Endothelial cell of umbilical vein (primary cell): ENCODE measurements at regions not wholly inside any gene's neighbourhood (a gene's known extent, or its start where the extent isn't known, plus 50 kb on each side); places are given as distances from the start of the nearest gene placed in this dataset.

ENCODE experiments used
- BruUV-seq: library from RNA; stranded (reverse); fragments of 400-500 nt; replicated peaks from 2 replicates; lab custom pipeline; 2021; lab: Mats Ljungman, UMichigan
- CTCF ChIA-PET: fragments of 300-600, 350-600 bp; sonication (Branson Sonifier 250); formaldehyde crosslinking; loops from one replicate; lab custom pipeline; 2021; ENCODE audit warnings: antibody characterized with exemption, inconsistent platforms; lab: Charles Lee
- POLR2A ChIA-PET: fragments of 300-600, 350-600 bp; sonication (Branson Sonifier 250); formaldehyde crosslinking; loops from one replicate; lab custom pipeline; 2021; ENCODE audit warnings: antibody characterized with exemption, inconsistent platforms; lab: Charles Lee
- DNase-seq: peaks from one replicate; pipeline ENCODE4 v3.0.0-alpha.2; 2011; ENCODE audit warnings: low read depth, low spot score
- FAIRE-seq: peaks from 2 replicates; lab custom pipeline; 2011; peaks lifted over from hg19 to GRCh38; lab: Jason Lieb, UNC
- H2AFZ ChIP-seq: 2 replicates; pipeline ENCODE4 v1.6.0; 2012; ENCODE audit warnings: low read depth, low read length, control low read depth, inconsistent platforms
- H3K27ac ChIP-seq: 2 replicates; pipeline ENCODE4 v1.5.1; 2011; ENCODE audit warnings: low read depth, mild to moderate bottlenecking, control low read depth, low read length, moderate library complexity; ENCODE audit not compliant: insufficient read depth
- H3K27me3 ChIP-seq, 2 experiments: 2 replicates each; pipeline versions ENCODE4 v1.6.0 to v1.6.1; 2011; ENCODE audit warnings: low read length in 2 of 2, mixed read lengths in 1 of 2; ENCODE audit not compliant: control insufficient read depth in 2 of 2, insufficient read depth in 2 of 2
- H3K36me3 ChIP-seq, 2 experiments: 2 replicates in 1 of 2; 3 replicates in 1 of 2; pipeline ENCODE4 v1.5.1; 2011; ENCODE audit warnings: low read length in 2 of 2, mild to moderate bottlenecking in 1 of 2, moderate library complexity in 1 of 2; ENCODE audit not compliant: control insufficient read depth in 2 of 2, insufficient read depth in 2 of 2; ENCODE audit errors: extremely low read depth in 1 of 2
- H3K4me1 ChIP-seq: 3 replicates; pipeline ENCODE4 v1.5.1; 2011; ENCODE audit warnings: mild to moderate bottlenecking, low read length; ENCODE audit not compliant: control insufficient read depth, insufficient read depth; ENCODE audit errors: extremely low read depth
- H3K4me2 ChIP-seq: 2 replicates; pipeline ENCODE4 v1.6.1; 2011; ENCODE audit warnings: low read length, control low read depth, mixed read lengths; ENCODE audit not compliant: insufficient read depth
- H3K4me3 ChIP-seq, 3 experiments: fragments of 200-600 bp in 1 of 3; sonication (generic), shearing (Covaris generic) in 1 of 3; replicated peaks in 1 of 3; 2 replicates each; pipeline ENCODE4 v1.5.1; 2011 to 2016; ENCODE audit warnings: control low read depth in 3 of 3, low read length in 3 of 3, mild to moderate bottlenecking in 2 of 3, inconsistent platforms in 1 of 3, low read depth in 1 of 3, moderate library complexity in 1 of 3; ENCODE audit not compliant: insufficient read depth in 1 of 3
- H3K79me2 ChIP-seq: 2 replicates; pipeline ENCODE4 v1.6.0; 2012; ENCODE audit warnings: low read length, inconsistent platforms; ENCODE audit not compliant: control insufficient read depth, insufficient read depth
- H3K9ac ChIP-seq: replicated peaks from 2 replicates; pipeline ENCODE3; 2011; ENCODE audit warnings: low read length, control low read depth; ENCODE audit not compliant: insufficient read depth; ENCODE audit errors: extremely low read depth
- H3K9me1 ChIP-seq: replicated peaks from 3 replicates; pipeline ENCODE4 v1.6.0; 2011; ENCODE audit warnings: mild to moderate bottlenecking, low read length; ENCODE audit not compliant: control insufficient read depth, insufficient read depth; ENCODE audit errors: extremely low read depth
- H3K9me3 ChIP-seq: replicated peaks from 2 replicates; pipeline ENCODE4 v1.5.1; 2012; ENCODE audit warnings: low read length, inconsistent platforms; ENCODE audit not compliant: control insufficient read depth, insufficient read depth
- H4K20me1 ChIP-seq: replicated peaks from 2 replicates; pipeline ENCODE3; 2011; ENCODE audit warnings: mild to moderate bottlenecking, low read length; ENCODE audit not compliant: control insufficient read depth, insufficient read depth; ENCODE audit errors: extremely low read depth
- EZH2 ChIP-seq: IDR thresholded peaks from 2 replicates; pipeline ENCODE4 v1.6.1; 2012; ENCODE audit warnings: borderline replicate concordance, low read depth, mild to moderate bottlenecking, moderate library complexity, low read length, inconsistent platforms; ENCODE audit not compliant: severe bottlenecking
- FOS ChIP-seq: IDR thresholded peaks from 2 replicates; pipeline ENCODE4 v1.6.1; 2011; ENCODE audit warnings: mild to moderate bottlenecking, low read length, moderate library complexity, borderline replicate concordance; ENCODE audit not compliant: insufficient read depth
- GATA2 ChIP-seq: IDR thresholded peaks from 2 replicates; pipeline ENCODE4 v1.7.0; 2011; ENCODE audit warnings: low read depth, mild to moderate bottlenecking, moderate library complexity, mixed read lengths, low read length; ENCODE audit not compliant: insufficient read length, insufficient read depth
- JUN ChIP-seq: IDR thresholded peaks from 2 replicates; pipeline ENCODE4 v1.6.1; 2011; ENCODE audit warnings: borderline replicate concordance, low read depth; ENCODE audit not compliant: insufficient read length, insufficient read depth
- MAX ChIP-seq: IDR thresholded peaks from 2 replicates; pipeline ENCODE4 v1.6.1; 2011; ENCODE audit not compliant: insufficient read depth, insufficient read length
- MYC ChIP-seq: IDR thresholded peaks from one replicate; pipeline ENCODE4 v1.6.1; 2011; ENCODE audit warnings: mild to moderate bottlenecking, low read depth, low read length
- POLR2A ChIP-seq: IDR thresholded peaks from 2 replicates; pipeline ENCODE4 v1.6.1; 2012; ENCODE audit warnings: low read depth, mild to moderate bottlenecking, control low read depth, low read length
- POLR2AphosphoS5 ChIP-seq: IDR thresholded peaks from 2 replicates; pipeline ENCODE4 v1.6.1; 2012; ENCODE audit warnings: low read depth, mild to moderate bottlenecking, control low read depth, low read length, moderate library complexity; ENCODE audit not compliant: insufficient read depth
- dilution Hi-C: fragments of 300-500 bp; cut with MboI; formaldehyde crosslinking; loops from one replicate; pipeline ENCODE4 v1.15.0; 2019; ENCODE audit warnings: low sequenced_read_pairs; ENCODE audit not compliant: extremely low pct_ligation_motif_present
- intact Hi-C: fragments of 100-400 bp; cut with micrococcal nuclease; formaldehyde crosslinking; loops from one replicate; pipeline ENCODE4 v1.10.0; 2022
- TF ChIP-seq, protein P1 (sequence below), 2 donors: IDR thresholded peaks; 1 replicate in 1 of 2; 2 replicates in 1 of 2; pipeline ENCODE4 v1.5.1; 2011; ENCODE audit warnings: low read length in 2 of 2, mild to moderate bottlenecking in 2 of 2, moderate library complexity in 2 of 2, control low read depth in 1 of 2, inconsistent platforms in 1 of 2, low read depth in 1 of 2; ENCODE audit not compliant: insufficient read depth in 1 of 2; ENCODE audit errors: extremely low read depth in 1 of 2

DNA sequence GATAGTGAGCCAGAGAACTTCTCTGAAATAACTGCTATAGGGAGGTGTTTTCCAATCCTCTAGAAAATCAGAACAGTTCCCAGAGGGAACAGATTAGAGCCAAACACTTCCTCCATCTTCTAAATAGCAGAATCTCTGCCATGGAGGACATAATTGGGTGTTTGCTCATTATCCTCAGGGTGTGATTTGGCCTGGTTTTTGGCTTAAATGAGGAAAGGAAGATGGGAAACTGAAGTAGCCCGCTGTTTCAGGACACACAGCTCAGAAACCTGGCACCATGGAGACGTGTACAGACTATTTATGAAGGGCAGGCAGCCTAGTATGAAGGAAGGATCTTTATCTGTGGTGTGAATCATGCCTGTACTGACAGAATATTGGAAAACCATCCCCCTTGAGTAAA is 231.7 kb upstream of the PRKD1 start:
- Histone ChIP-seq H2AFZ (no peak overlapping the region), H3K27ac (no peak overlapping the region), H3K9ac (no peak overlapping the region), H3K4me1 (no peaks in the 10 kb centered on the region), H3K36me3 (no peaks in the 10 kb centered on the region), H3K9me3 (no peaks in the 10 kb centered on the region), H3K79me2 (no peaks in the 10 kb centered on the region), H4K20me1 (no peaks in the 10 kb centered on the region), H3K4me2 (no peak overlapping the region), H3K9me1 (no peaks in the 10 kb centered on the region), H3K27me3 (no peaks in the 10 kb centered on the region), H3K4me3 (no peak overlapping the region)
- TF ChIP-seq EZH2 (no peak), GATA2 (no peak), JUN (no peak), MYC (no peak), MAX (no peak), FOS (no peak), POLR2A (no peak), POLR2AphosphoS5 (no peak)
- TF ChIP-seq, protein P1, sequence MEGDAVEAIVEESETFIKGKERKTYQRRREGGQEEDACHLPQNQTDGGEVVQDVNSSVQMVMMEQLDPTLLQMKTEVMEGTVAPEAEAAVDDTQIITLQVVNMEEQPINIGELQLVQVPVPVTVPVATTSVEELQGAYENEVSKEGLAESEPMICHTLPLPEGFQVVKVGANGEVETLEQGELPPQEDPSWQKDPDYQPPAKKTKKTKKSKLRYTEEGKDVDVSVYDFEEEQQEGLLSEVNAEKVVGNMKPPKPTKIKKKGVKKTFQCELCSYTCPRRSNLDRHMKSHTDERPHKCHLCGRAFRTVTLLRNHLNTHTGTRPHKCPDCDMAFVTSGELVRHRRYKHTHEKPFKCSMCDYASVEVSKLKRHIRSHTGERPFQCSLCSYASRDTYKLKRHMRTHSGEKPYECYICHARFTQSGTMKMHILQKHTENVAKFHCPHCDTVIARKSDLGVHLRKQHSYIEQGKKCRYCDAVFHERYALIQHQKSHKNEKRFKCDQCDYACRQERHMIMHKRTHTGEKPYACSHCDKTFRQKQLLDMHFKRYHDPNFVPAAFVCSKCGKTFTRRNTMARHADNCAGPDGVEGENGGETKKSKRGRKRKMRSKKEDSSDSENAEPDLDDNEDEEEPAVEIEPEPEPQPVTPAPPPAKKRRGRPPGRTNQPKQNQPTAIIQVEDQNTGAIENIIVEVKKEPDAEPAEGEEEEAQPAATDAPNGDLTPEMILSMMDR (IDR thresholded peaks at IDR 0.05; ENCODE audit: extremely low read depth in 1 of 2, insufficient read depth in 1 of 2, low read depth in 1 of 2, low read length in 2 of 2), result no peak
- ChIA-PET POLR2A (no interaction called here), CTCF (no interaction called here)
- no TSS peak for BruUV-seq
- DNase-seq (no peak), FAIRE-seq (no peak)
- intact Hi-C loops, result no loop called here
- dilution Hi-C loops, result no loop called here
